ENCODE measurements at regions not wholly inside any gene's neighbourhood (a gene's known extent, or its start where the extent isn't known, plus 50 kb on each side); places are given as distances from the start of the nearest gene placed in this dataset.

GRCh38 chr11:57121996-57122395, 59.8 kb upstream of the LRRC55 start:
- H3K4me1 ChIP-seq (ENCODE audit: insufficient read depth, low read length): peaks cover 12% of the 10 kb centered on the region
- no peaks in the 10 kb centered on the region for H3K23me2 ChIP-seq (ENCODE audit: insufficient read length, low read depth, low read length, poor library complexity, severe bottlenecking)
- H2BK12ac ChIP-seq (ENCODE audit: insufficient read length, low read depth, low read length): no peak overlapping the region
- no peak overlapping the region for H3K9ac ChIP-seq (ENCODE audit: extremely low read depth, insufficient read length, low read length)
- no peak overlapping the region for H4K5ac ChIP-seq (ENCODE audit: insufficient read length, low read depth, low read length)
- DNase-seq: no peak
- no peak overlapping the region for H2BK15ac ChIP-seq (ENCODE audit: low read depth, low read length)
- H2BK5ac ChIP-seq (ENCODE audit: insufficient read length, low read length): no peak overlapping the region
- H2AFZ ChIP-seq (ENCODE audit: low read length): no peak overlapping the region
- Mint-ChIP-seq H3K27me3 (ENCODE audit: low read depth) (no peaks in the 10 kb centered on the region; the same call in 1 of the 2 replicates), H3K36me3 (ENCODE audit: insufficient read depth in 1 of 3, low read depth in 3 of 3) (peaks cover 0 to 5% (median 0%) of the 10 kb centered on the region in 3 experiments; a peak in 1 of 7 replicates), H3K4me3 (no peak overlapping the region), H3K9me3 (no peaks in the 10 kb centered on the region; a peak in 1 of 5 replicates), H3K27ac (no peak overlapping the region), H3K4me1 (peaks cover 54 to 55% of the 10 kb centered on the region in 2 experiments)
- H2BK20ac ChIP-seq (ENCODE audit: low read depth, low read length, poor library complexity, severe bottlenecking): no peak overlapping the region
- no peaks in the 10 kb centered on the region for H3K27me3 ChIP-seq (ENCODE audit: insufficient read depth, low read length)
- H2BK120ac ChIP-seq (ENCODE audit: low read depth, low read length, poor library complexity, severe bottlenecking): no peak overlapping the region
- H3K4me2 ChIP-seq (ENCODE audit: insufficient read depth, insufficient read length, low read length): no peak overlapping the region
- no peak overlapping the region for H3K4ac ChIP-seq (ENCODE audit: low read depth, low read length)
- H3K18ac ChIP-seq (ENCODE audit: insufficient read length, low read depth, low read length): no peak overlapping the region
- H4K8ac ChIP-seq (replicated peaks; ENCODE audit: insufficient read length, low read depth, low read length): no peak overlapping the region
- H3K14ac ChIP-seq (ENCODE audit: insufficient read depth, low read length): no peak overlapping the region
- no peak overlapping the region for H2AK5ac ChIP-seq (ENCODE audit: insufficient read length, low read length)
- no CpG with 5 or more reads among the region's 1 CpG for WGBS (ENCODE audit: extremely low coverage, insufficient read length, low lambda C conversion rate)
- no peak overlapping the region for H3T11ph ChIP-seq (ENCODE audit: low read length)
- H4K20me1 ChIP-seq (ENCODE audit: control insufficient read depth, insufficient read depth, insufficient read length): no peaks in the 10 kb centered on the region
- no peaks in the 10 kb centered on the region for H3K79me1 ChIP-seq (ENCODE audit: insufficient read depth, low read depth, low read length, poor library complexity, severe bottlenecking)
- no peaks in the 10 kb centered on the region for H3K9me3 ChIP-seq (ENCODE audit: control insufficient read depth, low read depth, low read length)
- H3K27ac ChIP-seq (ENCODE audit: insufficient read length, low read depth, low read length): no peak overlapping the region
- H3K56ac ChIP-seq (ENCODE audit: insufficient read length, low read depth, low read length): no peak overlapping the region
- H3K23ac ChIP-seq (ENCODE audit: insufficient read length, low read depth, low read length): no peak overlapping the region
- TF ChIP-seq CTCF (conservative IDR thresholded peaks at IDR 0.05): no peak
- no peak overlapping the region for H4K91ac ChIP-seq (ENCODE audit: insufficient read length, low read depth, low read length)
- H3K79me2 ChIP-seq (ENCODE audit: insufficient read depth, low read length): no peaks in the 10 kb centered on the region
